ENCODE measurements at regions not wholly inside any gene's neighbourhood (a gene's known extent, or its start where the extent isn't known, plus 50 kb on each side); places are given as distances from the start of the nearest gene placed in this dataset.
"Not testable (repeated sequence)": the region's sequence is repeated elsewhere in the genome, so short reads cannot be mapped to it uniquely, and the experiment has no call there.

DNA sequence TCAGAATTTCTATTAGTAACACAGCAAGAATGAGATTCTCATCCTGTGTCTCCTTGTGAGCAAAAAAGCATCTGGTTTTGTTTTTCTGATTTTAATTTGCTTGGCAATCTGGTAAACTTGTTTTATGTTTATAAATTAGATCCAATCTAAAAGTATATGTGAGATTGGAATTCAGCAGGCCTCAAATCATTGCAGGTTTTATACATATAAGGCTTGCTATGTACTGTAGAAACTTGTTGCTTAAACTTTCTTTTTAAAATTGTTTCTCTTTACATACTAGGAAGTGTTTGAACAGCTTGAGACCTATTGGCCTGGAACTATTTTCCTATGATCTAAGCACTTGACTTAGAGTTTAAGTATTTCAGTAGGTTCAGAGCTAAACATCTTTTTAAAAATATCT is 1037.8 kb downstream of the NR2F1-AS1 start:
- DNase-seq: no peak

DNA sequence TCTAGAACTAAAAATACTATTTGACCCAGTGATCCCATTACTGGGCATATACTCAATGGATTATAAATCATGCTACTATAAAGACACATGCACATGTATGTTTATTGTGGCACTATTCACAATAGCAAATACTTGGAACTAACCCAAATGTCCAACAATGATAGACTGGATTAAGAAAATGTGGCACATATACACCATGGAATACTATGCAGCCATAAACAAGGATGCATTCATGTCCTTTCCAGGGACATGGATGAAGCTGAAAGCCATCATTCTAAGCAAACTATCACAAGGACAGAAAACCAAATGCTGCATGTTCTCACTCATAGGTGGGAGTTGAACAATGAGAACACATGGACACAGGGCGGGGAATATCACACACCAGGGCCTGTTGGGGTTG is 1039.0 kb downstream of the NR2F1-AS1 start:
- not testable (repeated sequence) for DNase-seq

DNA sequence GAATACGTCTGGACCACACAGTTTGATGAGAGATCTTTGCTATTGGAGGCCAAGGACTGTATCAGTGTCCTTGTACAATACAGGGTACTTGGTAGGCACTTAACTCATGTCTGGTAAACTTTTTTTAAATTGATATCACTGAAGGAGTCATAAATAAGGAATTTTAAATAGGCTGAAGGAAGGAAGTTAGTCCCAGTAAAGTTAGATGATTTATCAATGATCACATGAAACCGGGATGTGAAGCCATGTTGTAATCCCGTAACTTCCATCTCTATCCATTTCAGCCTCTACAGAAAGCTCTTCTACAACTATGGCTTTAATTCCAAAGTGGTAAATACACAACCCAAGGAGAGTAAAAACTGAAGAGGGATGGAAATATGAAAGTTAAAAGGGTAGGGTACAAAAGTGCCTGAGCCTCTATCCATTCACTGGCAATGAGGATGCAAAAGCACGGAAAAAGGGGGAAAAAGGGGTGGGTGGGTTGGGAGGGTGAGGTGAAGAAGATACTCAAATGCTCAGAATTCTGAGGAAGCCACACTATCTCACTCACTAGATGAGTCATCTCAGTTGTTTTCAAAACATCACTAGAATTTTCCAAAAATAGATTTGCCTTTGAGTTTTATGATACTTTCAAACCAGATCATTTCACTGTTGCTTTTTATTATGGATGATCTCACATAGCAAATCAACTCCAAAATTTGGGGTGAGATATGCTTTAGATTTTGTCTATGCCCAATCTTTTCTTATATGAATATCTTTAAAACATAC is 1053.5 kb downstream of the NR2F1-AS1 start:
- DNase-seq: no peak

DNA sequence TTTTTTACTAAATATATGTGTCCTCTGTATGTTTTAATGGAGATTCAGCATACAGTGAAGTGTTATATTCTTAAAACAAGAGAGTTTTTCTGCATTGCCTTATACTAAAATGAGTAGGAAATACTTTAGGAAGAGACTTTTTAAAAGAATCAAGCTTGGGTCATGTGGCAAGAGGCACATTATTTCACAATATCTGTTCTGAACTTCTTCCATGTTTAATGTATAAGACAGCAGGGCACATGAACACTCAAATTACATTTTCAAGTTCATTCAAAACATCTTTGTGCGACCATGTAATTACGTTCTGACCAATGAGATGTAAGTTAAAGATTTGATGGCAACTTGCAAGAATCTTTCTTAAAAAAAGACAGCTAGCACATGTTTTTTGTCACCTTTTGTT is 1055.9 kb downstream of the NR2F1-AS1 start:
- DNase-seq: no peak

DNA sequence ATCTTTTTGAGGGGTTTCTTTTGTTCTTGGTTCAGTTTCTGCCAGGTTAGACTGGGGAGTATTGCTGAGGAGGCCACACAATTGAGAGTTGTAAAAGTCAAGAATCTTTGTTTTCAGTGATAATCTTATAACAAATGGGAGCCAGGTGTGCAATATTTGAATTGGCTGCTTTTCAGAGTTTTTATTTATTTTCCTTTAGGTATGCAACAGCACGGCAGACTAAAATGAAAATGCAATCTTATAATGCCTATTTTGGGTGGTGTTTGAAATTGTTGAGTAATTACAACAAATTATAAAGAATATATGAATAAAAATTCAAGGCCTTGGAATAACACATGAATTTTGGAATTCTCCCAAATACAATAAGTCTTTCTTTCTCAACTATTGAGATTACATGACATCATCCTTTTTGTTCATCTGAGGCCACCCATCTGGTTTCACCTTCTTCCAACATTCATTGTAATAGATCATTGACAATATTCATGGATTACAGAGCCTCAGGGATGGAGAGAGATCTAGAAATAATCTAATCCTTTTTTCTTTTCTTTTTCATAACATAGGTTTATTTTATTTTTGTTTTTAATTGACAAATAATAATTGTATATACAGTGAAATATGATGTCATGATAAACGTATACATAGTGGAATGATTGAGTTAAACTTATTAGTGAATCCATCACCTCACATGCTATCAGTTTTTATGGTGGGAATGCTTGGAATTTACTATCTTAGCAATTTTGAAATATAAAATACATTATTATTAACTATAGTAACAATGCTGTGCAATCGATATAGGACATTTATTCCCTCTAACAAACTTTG is 1061.0 kb downstream of the NR2F1-AS1 start:
- peak; percentile 54 to 85 for DNase-seq

DNA sequence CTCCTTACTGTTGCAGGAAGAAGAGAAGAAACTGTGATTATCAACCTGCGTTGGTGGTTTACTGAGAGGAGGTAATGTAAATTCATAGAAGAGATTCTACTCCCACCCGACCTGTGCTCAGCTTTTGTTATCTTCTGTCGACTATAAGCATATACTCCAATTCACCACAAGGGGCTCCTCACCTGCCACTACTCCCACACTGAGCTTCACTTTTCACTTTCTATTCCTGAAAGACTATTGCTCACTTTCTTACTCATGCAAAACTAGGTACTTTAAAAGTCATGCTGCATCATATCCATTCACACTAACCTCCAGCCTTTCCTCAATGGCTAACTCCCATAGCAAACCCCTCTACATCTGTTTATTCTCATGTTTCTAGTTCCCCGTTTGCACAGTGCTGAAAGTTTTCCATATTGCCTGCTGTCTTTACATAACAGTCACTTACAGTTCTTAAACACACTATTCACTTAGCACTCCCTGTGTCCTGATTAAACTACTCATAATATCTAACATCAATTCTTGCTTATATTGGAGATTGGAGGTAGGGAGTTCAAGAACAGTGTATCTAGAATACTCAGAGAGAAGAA is 1062.6 kb downstream of the NR2F1-AS1 start:
- DNase-seq: peak; percentile 32 to 57

DNA sequence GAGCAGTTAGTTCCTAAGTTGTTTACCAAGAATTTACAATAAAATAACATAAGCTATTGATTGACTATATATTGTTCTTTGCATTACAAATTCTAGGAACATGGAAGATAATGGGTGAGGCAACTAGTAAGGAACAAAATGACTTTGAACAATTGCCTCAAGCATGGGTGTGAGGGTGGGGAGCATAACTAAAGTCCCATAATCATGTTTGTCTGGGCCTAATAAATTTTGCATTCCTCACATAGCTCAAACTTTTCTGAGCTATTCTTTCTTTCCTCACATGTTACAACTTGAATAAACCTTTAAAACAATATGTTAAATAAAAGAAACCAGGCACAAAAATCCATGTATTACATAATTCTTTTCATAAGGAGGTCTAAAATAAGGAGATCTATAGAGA is 1066.1 kb downstream of the NR2F1-AS1 start:
- DNase-seq: no peak

DNA sequence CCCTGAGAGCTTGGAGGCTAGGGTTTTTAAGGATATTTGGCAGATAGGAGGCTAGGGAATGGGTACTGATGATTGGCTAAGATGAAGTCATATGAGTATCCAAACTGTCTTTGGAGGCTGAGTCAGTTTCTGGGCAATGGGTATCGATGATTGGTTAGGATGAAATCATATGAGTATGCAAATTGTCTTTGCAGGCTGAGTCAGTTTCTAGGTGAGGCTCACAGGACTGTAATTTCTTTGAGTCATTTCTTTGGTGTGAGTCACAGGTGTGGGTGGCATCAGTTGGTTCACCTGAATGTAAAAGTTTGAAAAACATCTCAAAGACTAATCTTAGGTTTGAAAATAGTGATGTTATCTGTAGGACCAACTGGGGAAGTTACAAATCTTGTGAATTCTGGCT is 1068.0 kb downstream of the NR2F1-AS1 start:
- DNase-seq: no peak

DNA sequence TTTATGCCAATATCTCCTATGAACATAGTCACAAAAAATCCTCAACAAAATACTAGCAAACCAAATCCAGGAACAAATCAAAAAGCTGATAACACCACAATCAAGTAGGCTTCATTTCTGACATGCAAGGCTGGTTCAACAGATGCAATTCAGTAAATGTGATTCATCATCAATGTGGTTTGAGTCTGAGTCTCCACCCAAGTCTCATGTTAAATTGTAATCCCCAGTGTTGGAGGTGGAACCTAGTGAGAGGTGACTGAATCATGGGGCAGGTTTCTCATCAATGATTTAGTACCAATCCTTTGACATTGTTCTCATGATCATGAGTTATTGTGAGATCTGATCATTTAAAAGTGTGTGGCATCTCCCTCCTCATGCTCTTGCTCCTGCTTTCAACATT is 1072.7 kb downstream of the NR2F1-AS1 start:
- DNase-seq: no peak

DNA sequence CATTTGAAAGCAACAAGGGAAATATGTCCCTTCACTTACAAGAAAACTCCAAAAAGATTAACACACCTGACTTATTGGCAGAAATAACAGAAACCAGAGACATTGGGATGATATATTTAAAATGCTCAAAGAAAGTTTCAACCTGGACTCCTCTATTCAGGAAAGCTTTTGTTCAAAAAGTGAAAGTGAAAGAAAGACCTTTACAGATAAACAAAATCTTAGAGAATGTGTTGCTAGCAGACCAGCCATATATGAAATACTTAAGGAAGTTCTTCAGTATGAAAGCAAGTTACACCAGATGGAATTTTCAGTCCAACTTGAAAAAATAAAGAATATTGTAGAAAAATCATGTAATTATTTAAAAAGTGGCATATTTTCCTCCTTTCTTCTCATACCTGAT is 1075.1 kb downstream of the NR2F1-AS1 start:
- no peak for DNase-seq

DNA sequence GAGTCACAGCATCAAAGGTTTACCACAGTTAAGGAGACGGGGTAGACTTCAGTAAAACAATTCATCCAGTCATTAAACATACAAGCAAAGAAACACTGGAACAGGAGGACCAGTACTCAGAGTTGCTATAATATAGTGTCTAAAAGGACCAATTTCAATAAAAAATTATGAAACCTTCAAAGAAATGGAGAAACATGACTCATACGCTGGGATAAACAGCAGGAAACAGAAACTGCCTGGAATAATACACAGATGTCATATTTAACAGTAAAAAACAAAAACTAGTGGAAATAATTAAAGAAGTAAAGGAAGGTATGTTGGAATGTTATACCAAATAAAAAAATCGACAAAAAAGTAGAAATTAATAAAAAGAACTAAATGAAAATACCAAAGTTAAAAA is 1075.9 kb downstream of the NR2F1-AS1 start:
- no peak for DNase-seq

DNA sequence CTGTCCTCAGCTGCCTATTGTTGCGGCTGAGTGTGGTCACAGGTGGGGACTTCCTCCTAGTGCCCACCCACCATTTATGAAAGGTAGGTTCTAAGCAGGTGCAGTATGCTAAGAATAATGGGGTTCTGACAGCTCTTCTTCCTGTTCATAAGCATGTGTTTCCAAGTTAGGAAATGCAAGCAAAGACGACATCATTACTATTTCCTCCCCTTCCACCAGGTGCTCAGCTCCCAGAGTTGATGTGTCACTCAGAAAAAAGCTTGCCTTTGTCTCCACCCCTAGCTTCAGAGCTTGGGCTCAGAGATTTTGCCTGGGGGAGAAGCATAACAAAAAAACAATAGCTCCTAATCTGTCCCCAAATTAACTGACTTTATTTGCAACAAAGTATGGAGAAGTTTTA is 1076.7 kb downstream of the NR2F1-AS1 start:
- peak in 1 of 2 experiments; percentile 54 for DNase-seq

DNA sequence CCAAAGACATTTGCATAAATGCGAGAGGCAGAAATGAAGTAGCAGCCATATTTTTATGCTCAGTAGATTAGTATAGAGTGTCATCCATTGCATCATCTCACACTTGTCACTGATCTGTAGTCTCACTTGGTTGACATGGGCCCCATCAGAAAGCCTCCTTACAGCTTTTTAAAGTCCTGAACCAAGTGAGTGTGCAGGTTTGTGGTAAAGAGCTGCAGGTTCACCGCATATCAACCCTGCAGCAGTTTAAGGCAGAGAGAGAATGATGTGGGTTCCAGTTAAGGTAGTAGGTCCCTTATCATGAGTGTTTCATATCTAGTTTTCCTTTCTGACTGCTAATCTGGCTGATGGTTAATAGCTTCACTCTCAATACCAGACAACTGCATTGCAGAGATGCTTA is 1080.3 kb downstream of the NR2F1-AS1 start:
- DNase-seq: no peak

DNA sequence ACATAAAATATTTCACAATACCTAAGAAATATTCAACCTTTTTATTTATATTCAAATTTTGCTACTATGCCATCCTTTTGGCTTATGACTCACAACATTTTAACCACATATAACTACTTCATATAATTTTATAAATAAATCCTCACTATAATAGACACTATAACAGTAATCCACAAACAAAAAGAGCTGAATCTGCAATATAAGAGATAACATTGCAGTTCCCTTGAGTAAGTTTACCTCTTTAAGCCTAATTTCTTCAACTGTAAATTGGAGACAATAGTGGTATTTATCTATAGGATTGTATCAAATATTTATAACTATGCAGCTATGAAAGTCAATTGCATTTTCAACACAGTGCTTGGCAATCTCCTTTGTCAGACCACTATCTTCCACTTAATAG is 1084.5 kb downstream of the NR2F1-AS1 start:
- DNase-seq: no peak

DNA sequence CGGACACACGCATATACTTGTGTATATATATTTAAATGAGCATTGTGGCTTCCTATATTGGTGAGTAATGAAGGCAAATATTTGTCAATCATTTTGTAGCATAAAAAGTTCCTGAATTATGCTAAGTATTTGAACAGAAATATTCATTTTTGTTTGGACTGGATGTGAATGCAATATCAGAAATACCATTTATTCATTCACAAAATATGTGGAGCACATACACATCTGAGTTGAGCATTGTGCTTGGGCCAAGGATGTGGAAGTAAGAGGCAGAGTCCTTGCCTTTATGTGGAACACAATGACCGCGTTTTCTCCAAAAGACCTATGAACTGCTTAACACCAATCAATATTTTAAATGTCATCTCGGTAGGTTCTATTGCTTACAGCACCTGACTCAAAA is 1086.5 kb downstream of the NR2F1-AS1 start:
- DNase-seq: no peak

DNA sequence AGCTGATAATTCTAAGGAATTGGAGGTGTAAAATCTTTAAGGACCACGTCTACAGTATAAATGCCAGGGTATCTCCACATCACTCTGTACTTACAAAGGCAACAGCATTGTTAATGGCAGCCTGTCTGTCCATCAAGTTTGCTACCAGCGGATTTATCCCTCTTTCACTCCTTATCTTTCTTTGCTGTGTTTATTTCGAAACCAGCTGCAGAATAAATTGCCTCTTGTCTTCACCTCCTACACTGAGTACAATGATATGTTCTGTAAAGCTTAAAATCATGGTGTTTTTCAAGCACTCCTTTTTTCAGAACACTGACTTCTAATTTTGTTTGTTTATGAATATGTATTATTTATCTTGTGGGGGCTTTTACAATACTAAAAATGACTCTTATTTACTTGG is 1088.1 kb downstream of the NR2F1-AS1 start:
- no peak for DNase-seq

DNA sequence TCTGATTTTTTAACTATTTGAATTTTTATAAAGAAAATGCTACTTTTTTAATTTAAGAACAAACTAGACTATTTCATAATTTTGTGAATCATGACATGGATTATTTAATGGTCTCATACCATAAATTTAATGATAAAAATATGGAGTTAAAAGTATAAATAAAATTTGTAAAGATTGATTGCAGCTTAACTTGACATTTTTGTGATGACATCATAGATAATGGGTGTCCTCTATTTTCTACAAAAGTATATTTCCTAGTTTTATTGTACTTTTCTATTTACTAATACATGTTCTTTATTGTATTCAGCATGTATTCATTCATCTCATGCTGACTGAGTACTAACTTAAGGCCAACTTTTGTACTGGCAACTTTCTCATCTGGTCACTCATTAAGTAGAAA is 1096.5 kb downstream of the NR2F1-AS1 start:
- no peak for DNase-seq

DNA sequence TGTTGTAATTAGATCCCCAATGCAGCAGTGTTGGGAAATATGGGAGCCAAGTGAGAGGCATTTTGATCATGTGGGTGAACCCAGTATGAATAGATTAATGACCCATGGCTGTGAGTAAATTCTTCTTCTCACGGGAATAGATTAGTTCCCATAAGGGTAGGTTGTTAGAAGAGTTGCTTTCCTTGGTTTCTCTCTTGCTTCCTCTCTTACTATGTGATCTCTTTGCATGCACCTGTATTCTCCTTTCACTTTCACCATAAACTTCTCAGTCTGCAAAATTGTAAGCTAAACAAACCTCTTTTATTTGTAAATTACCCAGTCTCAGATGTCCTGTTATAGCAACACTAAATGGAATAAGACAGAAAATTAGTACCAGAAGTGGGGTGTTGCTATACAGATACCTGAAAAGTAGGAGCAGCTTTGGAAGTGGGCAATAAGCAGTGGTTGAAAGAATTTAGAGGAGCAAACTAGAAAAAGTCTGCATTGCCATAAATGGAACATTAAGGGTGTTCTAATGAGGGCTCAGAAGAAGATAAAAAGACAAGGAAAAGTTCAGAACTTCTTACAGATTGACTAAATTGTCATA is 1090.0 kb upstream of the ARRDC3 start:
- no peak for DNase-seq

DNA sequence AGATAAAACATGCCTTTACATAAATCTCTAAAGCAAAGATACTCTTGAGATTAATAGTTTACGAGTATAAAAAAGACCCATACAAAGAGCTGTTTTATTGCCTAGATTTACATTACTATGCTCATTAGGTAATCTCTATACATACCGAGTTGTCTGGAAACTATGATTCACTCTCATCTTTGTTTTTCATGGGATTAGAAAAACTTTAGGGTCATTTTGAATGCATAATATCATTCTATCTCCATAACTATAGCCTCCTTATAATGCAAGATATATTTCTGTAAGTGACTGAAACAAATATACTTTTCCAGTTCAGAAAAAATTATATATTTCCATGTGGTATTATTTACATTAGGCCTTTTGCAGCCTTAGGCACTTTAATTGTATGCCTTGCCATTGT is 1088.7 kb upstream of the ARRDC3 start:
- DNase-seq: no peak

DNA sequence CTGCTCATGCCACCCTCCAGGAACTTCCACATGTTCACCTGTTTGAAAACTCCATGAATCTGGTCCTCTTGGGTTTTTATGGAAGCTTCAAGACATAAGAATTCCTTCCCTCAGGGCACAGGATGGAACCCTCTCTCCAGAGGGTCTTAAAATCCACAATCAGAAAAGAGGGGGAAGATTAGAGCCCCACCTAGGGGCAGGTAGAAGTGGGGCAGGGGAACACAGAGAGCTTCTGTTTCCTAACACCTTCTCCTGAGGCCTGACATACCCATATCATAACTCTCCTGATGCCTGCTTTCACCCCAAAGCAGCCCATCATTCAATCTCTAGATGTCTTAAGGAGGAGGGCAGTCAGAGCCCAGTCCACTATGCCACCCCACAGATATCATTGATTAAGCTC is 1087.7 kb upstream of the ARRDC3 start:
- DNase-seq: no peak

DNA sequence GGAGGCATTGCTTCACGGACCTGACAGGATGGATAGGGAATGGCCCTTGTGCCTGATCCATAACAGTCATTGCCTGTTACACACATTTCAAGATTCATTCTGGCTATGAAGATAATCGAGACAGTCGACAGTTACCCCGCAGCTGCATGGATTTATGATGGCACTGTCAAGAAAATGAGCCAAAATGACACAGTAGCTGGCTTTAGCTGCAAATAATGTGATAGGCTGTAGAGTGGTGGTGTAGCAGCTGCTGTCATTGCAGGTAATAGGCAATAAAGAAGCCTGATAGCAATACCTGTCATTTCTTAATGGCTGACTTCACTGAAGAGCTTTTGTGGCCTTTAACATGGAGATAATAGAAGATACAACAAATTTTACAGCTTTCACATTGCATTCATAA is 1085.2 kb upstream of the ARRDC3 start:
- peak; percentile 2 to 14 for DNase-seq

DNA sequence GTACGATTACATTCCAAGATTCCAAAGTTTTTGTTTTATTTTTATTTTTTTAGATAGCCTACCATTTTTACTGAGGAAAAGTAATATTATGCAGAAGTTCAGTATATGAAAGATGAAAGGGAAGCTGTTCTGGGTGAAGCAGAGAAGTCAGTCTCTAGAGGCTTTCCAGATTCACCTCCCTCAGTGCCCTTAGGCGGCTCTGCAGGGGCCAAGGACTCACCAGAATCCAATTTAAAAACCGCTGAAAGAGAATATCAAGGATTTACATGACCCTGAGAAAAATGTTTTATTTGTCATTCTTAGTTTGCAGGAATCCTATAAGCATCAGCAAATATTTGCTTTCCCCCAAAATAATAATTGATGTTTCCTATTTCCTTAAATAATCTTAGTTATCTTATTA is 1084.6 kb upstream of the ARRDC3 start:
- no peak for DNase-seq

DNA sequence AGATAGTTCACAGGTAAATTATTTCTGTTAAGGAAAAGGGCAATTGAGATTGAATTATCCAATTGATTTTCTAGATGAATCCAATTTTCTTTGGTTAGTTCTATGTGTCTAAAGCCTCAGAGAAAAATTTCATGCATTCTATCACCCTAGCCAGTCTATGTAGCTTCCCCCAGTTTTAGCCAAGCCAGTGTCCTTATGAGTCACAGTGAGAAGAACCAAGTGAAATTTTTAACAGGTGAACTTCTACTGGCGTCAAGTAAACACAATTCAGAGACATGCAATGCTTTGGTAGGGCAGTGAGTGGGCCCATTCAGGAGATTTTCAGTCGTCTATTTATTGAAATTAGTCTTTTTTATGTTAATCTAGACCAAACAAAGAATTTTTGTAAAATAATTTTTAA is 1077.4 kb upstream of the ARRDC3 start:
- no peak for DNase-seq

DNA sequence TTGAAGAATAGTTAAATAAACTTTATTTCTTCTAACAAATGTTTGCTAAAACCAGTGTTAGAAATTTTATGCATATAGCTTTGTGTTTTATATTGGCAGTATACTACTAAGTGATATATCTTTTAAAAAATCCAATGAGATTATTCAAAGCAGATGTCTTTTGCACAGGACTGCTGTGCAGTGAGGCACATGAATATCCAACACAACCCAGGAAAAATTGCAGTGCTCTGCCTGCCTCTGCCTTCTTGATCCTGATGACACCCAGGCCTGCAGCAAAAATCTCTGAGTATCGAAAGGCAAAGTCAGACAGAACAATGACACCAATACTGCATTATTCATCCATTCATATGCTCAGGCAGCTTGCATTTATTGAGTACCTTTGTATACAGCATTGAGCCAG is 1076.5 kb upstream of the ARRDC3 start:
- DNase-seq: no peak
